RWPE2 (cell line): ENCODE measurements at regions not wholly inside any gene's neighbourhood (a gene's known extent, or its start where the extent isn't known, plus 50 kb on each side); places are given as distances from the start of the nearest gene placed in this dataset.
"Not testable (repeated sequence)": the region's sequence is repeated elsewhere in the genome, so short reads cannot be mapped to it uniquely, and the experiment has no call there.

Experiments
- ATAC-seq: fragments of 200-7000 bp; cut with Tn5 transposase; 3 replicates; pipeline ENCODE4 v1.9.1; 2021; ENCODE audit warnings: low read depth
- DNase-seq: peaks from one replicate; pipeline ENCODE4 v3.0.0-alpha.2; 2020; ENCODE audit warnings: low spot score
- H3K27ac ChIP-seq: fragments of 450-650 bp; 2 replicates; pipeline ENCODE4 v1.5.1; 2017; ENCODE audit warnings: mild to moderate bottlenecking; ENCODE audit not compliant: poor library complexity, severe bottlenecking
- H3K27me3 ChIP-seq: fragments of 250-450 bp; sonication (Bioruptor Pico); 2 replicates; pipeline ENCODE4 v1.5.1; 2021; ENCODE audit warnings: mild to moderate bottlenecking, moderate library complexity; ENCODE audit not compliant: insufficient read depth, poor library complexity, severe bottlenecking
- H3K36me3 ChIP-seq: fragments of 250-450 bp; sonication (Bioruptor Pico); 2 replicates; pipeline ENCODE4 v1.5.1; 2020; ENCODE audit warnings: low read depth, mild to moderate bottlenecking, moderate library complexity
- H3K4me1 ChIP-seq: fragments of 250-450 bp; sonication (Bioruptor Pico); 2 replicates; pipeline ENCODE4 v1.5.1; 2021; ENCODE audit warnings: mild to moderate bottlenecking, moderate library complexity; ENCODE audit not compliant: insufficient read depth, poor library complexity, severe bottlenecking
- H3K4me3 ChIP-seq: fragments of 250-450 bp; sonication (Bioruptor Pico); 2 replicates; pipeline ENCODE4 v1.5.1; 2021; ENCODE audit warnings: mild to moderate bottlenecking, moderate library complexity; ENCODE audit not compliant: severe bottlenecking
- H3K9me3 ChIP-seq: fragments of 250-450 bp; sonication (Bioruptor Pico); 2 replicates; pipeline ENCODE4 v1.5.1; 2021; ENCODE audit warnings: mild to moderate bottlenecking, moderate library complexity; ENCODE audit not compliant: severe bottlenecking
- TF ChIP-seq, protein P1 (sequence below): fragments of 450-650 bp; IDR thresholded peaks from one replicate; pipeline ENCODE4 v1.5.1; 2017; ENCODE audit warnings: mild to moderate bottlenecking, moderate library complexity; ENCODE audit not compliant: poor library complexity, severe bottlenecking

DNA sequence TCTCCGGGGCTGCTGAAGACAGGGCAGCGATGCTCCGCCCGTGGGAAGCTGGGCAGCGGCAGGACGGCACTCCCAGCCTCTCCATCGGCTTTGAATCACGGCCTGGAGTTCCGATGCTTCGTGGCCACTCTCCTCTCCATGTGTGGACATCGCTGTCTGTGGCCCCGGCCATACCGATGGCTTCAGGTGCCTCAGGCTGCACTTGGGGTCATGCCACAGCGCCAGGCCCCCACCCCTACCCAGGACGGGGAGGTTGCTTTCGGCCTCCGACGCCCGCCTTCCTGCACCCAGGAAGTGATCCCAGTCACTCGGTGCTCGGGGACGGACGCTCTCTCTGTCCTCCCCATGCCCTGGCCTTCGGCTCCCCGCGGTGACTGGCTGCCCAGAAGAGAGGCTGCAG is 180.7 kb downstream of the BANP start:
- TF ChIP-seq, protein P1, sequence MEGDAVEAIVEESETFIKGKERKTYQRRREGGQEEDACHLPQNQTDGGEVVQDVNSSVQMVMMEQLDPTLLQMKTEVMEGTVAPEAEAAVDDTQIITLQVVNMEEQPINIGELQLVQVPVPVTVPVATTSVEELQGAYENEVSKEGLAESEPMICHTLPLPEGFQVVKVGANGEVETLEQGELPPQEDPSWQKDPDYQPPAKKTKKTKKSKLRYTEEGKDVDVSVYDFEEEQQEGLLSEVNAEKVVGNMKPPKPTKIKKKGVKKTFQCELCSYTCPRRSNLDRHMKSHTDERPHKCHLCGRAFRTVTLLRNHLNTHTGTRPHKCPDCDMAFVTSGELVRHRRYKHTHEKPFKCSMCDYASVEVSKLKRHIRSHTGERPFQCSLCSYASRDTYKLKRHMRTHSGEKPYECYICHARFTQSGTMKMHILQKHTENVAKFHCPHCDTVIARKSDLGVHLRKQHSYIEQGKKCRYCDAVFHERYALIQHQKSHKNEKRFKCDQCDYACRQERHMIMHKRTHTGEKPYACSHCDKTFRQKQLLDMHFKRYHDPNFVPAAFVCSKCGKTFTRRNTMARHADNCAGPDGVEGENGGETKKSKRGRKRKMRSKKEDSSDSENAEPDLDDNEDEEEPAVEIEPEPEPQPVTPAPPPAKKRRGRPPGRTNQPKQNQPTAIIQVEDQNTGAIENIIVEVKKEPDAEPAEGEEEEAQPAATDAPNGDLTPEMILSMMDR: no peak
- Histone ChIP-seq H3K36me3 (no peaks in the 10 kb centered on the region), H3K4me3 (no peak overlapping the region), H3K27me3 (peaks cover 7% of the 10 kb centered on the region), H3K9me3 (no peaks in the 10 kb centered on the region), H3K27ac (no peak overlapping the region), H3K4me1 (no peaks in the 10 kb centered on the region)
- DNase-seq (peak; percentile 61), ATAC-seq (no peak)

DNA sequence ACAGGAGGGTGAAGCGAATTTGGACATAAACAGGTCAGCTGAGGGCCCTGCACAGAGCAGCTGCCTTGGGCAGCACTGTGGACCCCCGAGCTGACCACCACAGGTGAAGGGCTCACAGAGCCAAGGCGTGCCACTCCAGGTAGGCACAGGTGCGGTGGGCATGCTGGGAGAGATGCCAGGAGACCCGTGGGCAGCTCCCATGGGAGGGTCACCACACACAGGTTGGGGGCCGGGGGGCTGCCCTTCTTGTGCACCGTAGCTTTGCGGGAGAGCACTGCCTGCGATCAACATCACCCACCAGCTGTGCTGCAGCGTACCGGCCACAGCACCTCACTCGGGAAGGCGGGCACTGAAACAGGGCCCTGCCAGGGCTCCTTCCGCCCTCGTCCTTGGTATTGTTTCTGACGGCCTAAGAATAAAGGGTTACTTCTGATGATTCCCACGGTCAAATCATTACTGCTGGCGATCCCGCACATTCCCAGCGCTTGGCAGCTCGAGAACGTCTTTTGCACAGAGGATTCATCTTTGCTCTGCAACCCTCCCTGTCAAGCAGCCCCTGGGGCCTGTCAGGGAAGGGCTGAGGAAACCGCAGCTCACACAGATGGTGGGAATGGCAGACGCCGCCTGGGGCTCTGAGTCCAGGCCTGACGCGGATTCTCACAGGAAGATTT is 181.7 kb downstream of the BANP start:
- ATAC-seq: no peak
- Histone ChIP-seq H3K27me3 (peaks cover 7% of the 10 kb centered on the region), H3K9me3 (no peaks in the 10 kb centered on the region), H3K27ac (no peak overlapping the region), H3K4me3 (no peak overlapping the region), H3K4me1 (no peaks in the 10 kb centered on the region), H3K36me3 (no peaks in the 10 kb centered on the region)
- TF ChIP-seq, protein P1: no peak
- DNase-seq: no peak

DNA sequence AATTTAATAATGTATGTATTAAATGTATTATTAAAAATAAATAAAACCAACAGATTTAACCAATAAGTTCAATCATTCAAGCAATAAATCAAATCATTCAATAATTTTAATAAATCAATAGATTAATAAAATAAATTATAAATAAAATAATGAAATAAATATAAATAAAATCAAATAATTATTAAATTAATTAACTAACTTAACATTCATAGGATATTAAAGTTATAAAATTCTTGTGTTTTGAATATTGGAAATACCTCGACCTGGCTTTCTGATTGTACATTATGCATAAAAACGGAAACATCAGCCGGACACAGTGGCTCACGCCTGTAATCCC is 182.2 kb downstream of the BANP start:
- no peak for DNase-seq
- no peaks in the 10 kb centered on the region for H3K4me1 ChIP-seq
- H3K4me3 ChIP-seq: no peak overlapping the region
- peaks cover 7% of the 10 kb centered on the region for H3K27me3 ChIP-seq
- ATAC-seq: no peak
- no peaks in the 10 kb centered on the region for H3K9me3 ChIP-seq
- H3K27ac ChIP-seq: no peak overlapping the region
- no peaks in the 10 kb centered on the region for H3K36me3 ChIP-seq
- TF ChIP-seq, protein P1: no peak

DNA sequence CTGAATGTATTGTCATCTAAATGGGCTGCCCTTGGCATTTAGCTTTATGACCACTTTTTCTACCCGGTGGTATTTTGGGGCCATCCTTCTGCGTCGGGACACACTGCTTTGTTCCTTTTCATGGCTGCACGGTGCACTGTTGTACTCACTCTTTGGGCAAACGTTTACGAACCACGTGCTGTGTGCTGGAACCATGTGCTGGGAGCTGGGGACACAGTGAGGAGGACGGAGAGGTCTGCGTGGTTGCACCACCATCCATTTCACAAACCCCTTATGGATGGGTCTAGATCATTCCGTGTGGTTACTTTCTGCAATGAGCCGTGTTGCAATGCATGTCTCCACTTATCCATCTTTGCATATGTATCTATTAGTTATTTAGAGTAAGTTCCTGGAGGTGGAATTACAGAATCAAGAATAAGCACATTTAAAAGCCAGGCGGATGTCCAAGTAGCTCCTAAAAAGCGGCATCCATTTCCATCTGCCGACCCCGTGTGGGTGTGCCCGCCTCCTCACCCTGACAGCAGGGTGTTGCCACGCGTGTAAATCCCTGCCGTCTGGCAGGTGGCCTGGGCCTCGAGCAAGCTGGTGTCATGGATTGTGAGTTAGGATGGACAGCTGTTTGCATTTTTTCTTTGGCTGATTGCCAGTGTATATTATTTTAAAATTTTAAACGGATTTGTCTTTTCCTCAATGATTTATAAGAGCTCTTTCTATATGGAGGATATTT is 183.1 kb downstream of the BANP start:
- not testable (repeated sequence) for H3K36me3 ChIP-seq, ATAC-seq, H3K4me3 ChIP-seq, H3K9me3 ChIP-seq, H3K4me1 ChIP-seq, H3K27ac ChIP-seq, DNase-seq, H3K27me3 ChIP-seq

DNA sequence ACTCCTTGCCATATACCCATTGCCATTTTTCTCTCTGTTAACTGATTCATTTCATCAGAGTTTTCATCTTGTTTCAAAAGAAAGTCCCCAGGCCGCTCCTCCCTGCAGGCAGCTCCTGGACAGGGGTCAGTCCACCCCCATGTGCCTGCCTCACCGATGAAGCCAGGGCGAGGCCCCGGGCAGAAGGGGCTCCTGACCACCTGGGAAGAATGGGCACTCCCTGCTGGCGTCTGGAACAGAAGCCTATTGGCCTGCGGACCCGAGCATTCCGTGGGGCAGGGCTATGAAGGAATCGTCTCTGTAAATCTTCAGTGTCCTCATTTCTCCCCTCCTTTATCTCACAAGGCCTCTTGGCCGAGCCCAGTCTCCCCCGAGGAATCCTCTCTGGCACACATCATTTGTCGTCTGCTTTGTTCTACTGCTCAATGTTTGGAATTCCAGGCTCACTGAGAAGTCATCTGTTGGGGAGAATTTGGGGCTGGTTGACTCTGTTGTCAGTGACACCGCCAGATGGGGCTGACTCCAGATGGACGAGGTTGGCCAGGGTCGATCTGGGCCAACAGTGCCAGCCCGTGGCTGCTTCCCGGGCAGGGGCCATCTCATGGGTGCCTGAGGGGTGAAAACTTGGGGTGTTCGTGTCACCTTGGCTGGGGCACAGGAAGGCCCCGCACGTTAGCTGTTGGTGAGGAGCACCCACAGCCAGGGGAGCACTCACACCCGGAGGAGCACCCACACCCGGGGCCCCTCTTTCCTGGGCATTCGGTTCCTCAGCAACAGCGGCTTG is 183.9 kb downstream of the BANP start:
- not testable (repeated sequence) for H3K27me3 ChIP-seq, H3K4me1 ChIP-seq, H3K27ac ChIP-seq, ATAC-seq, H3K9me3 ChIP-seq, DNase-seq, H3K4me3 ChIP-seq, H3K36me3 ChIP-seq

DNA sequence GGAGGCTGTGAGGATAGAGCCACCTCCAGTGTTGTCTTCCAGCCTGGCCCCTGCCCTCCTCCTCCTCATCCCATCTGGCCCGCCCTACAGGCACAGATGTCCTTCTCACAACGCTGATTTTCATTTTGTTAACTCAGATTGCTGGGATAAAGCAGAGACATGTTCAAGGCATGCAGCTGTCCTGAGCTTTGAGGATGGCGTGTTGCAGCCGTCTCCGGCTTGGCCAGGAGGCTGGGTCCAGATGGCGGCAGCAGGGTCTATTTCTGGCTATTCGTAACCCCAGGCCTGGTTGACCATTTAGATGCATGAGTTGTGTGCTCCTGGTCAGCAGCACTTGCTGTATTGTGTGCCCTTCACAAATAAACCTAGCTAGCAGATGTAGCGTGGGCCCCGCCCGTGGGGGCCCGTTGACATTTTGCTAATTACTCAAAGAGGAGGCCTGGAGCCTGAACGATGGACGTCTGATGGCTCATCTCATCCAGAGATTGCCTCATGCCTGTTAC is 185.0 kb downstream of the BANP start:
- ATAC-seq, DNase-seq, H3K9me3 ChIP-seq, H3K27me3 ChIP-seq, H3K4me3 ChIP-seq, H3K27ac ChIP-seq, H3K36me3 ChIP-seq, H3K4me1 ChIP-seq: not testable (repeated sequence)

DNA sequence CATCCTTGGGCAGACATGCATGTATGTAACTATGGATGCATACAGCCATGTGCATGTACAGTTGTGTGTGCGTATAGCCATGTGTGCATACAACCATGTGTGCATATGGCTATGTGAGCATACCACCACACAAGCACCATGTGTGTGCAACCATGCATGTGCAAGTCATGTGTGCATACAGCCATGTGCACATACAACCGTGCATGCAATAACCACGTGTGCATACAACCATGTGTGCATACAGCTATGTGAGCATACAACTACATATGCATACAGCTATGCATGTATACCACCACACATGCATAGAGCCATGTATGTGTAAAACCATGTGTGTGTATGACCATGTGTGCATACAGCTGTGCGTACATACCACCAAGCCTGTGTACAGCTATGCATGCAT is 185.7 kb downstream of the BANP start:
- H3K36me3 ChIP-seq, H3K4me3 ChIP-seq, ATAC-seq, DNase-seq, H3K27ac ChIP-seq, H3K4me1 ChIP-seq, H3K9me3 ChIP-seq, H3K27me3 ChIP-seq: not testable (repeated sequence)

DNA sequence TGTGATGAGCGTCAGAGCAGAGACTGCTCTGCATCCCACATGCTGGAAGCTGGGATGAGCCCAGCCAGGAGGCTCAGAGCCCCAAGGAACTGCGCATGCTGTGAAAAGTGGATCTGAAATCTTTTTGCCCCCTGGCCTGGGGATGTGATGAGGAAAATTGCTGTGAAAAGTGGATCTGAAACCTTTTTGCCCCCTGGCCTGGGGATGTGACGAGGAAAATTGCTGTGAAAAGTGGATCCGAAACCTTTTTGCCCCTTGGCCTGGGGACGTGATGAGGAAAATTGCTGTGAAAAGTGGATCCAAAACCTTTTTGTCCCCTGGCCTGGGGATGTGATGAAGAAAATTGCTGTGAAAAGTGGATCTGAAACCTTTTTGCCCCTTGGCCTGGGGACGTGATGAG is 187.9 kb downstream of the BANP start:
- not testable (repeated sequence) for ATAC-seq, H3K4me3 ChIP-seq, H3K27ac ChIP-seq, H3K4me1 ChIP-seq, H3K36me3 ChIP-seq, DNase-seq, H3K9me3 ChIP-seq, H3K27me3 ChIP-seq
